NCI-H187 treated with DMSO at 0.1 percent for 48 hours (cell line): ENCODE measurements at regions not wholly inside any gene's neighbourhood (a gene's known extent, or its start where the extent isn't known, plus 50 kb on each side); places are given as distances from the start of the nearest gene placed in this dataset.
"Not testable (repeated sequence)": the region's sequence is repeated elsewhere in the genome, so short reads cannot be mapped to it uniquely, and the experiment has no call there.

ENCODE experiments used
- DNase-seq: peaks from one replicate; lab custom pipeline; 2025; lab: John Stamatoyannopoulos, UW

DNA sequence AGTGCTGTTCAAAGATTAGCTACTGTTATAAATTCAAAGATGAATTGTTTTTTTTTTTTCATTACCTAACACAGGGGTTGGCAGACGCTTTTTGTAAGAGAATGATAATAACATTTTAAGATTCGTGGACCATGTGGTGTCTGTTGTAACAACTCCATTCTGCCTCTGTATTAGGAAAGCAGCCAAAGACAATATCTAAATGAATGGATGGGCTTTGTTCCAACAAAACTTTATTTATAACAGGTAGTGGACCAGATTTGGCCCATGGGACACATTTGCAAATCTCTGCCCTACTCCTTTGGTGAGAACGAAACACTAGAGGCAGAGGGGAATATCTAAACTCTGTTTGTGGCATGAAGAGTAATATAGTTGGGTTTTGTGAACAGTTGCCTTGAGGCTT, 83.6 kb upstream of the BLID start:
- DNase-seq, result no peak

- no peak for DNase-seq
Observed at GRCh38 chr11:122198291-122198983, 82.4 kb upstream of the BLID start.

DNA sequence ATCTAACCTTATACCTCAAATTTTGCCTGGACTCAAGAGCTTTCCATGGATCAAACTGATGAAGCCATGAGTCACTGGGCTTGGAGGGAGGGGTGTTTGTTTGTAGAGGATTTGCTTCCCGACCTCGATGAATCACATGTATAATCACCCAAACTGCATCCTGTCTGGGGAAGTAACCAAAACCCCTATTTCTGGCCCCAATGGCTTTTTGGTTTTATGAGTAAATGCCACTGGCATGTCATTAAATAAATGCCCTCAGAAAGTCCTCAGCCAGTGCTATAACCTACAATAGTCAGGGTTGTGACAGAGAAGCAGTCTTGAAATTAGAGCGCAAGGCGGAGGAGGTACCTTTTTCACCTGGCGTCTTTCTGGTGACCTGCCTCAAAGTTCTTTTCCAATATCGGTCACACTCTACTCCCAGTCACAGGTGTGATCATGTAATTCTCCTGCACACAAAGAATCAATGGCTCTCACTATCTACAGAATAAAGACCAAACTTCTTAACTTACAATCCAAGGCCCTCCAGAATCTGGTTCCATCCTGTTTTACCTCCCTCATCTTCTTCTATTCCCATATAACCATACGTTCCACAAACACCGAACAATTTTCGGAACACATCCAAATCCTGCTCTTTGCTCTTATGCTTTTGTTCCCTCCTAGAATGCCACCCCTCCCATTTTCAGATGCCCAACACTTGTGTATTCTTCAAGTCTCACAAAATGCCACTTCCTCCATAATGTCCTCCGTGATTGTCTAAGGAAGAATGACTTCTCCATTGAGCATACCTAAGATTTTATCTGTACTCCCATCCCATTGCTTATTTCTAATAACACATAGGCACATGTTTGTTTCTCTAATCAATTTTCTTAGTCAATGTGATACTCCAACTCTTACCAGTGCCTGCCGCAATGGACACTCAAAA, 81.3 kb upstream of the BLID start:
- DNase-seq, result no peak

- DNase-seq, result no peak
Observed at GRCh38 chr11:122195790-122196189, 79.8 kb upstream of the BLID start.

- DNase-seq, result not testable (repeated sequence)
Observed at GRCh38 chr11:122193881-122194480, 78.0 kb upstream of the BLID start.

DNA sequence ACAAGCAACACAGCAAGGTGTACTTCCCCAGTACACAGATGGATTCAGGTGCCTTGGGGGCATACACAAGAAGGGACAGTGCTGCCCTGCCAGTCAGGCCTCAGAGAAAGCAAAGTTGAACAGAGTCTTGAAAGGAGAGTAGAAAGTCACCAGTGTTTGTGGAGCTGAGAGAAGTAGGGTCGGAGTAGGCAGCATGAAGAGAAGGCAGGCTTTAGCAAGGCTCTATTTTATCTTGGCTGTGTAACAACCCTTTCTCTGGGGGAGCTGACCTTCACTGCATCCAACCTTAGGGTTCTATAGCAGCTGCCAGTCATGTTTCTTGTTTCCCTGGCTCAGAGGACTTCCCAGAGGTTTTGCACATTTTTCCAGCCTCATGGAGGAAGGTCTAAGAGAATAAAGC, 77.4 kb upstream of the BLID start:
- DNase-seq, result no peak

- no peak for DNase-seq
Observed at GRCh38 chr11:122192634-122193255, 76.7 kb upstream of the BLID start.

DNA sequence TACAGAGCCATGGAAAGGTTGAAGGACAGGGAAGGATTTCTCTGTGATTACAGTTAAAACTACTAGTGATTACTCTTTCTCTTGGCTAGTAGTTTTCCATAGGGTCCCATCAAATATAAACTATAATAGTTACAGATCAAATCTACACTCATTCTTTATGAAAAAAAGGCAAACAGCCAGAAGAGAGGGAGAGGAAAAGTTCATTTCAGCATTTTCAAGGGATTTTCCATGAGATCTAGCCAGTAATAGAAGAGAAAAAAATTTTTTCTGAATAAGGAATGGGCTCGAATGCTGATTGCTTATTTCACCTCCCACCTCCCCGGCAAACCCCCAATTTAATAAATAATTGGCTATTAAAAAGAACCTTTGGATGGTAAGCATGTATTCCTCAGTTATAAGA, 74.8 kb upstream of the BLID start:
- no peak for DNase-seq

DNA sequence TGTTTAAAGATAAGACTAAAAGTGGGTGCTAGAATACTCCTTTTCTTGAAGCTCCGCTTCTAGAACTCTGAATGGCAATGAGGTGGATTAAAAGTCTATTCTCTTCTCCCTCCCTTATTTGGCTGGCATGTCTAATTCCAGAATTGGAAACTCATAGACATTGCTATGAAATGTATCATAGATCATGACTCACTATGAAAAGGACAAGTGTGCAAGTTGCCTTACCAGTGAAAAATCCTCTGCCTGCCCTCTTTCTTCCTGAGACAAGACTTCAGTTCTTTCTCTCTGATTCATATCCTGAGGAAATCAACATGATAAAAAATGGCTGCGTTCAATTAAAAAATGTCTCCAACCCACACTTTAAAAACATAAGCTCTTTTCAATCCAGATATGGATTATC, 73.2 kb upstream of the BLID start:
- DNase-seq, result no peak

DNA sequence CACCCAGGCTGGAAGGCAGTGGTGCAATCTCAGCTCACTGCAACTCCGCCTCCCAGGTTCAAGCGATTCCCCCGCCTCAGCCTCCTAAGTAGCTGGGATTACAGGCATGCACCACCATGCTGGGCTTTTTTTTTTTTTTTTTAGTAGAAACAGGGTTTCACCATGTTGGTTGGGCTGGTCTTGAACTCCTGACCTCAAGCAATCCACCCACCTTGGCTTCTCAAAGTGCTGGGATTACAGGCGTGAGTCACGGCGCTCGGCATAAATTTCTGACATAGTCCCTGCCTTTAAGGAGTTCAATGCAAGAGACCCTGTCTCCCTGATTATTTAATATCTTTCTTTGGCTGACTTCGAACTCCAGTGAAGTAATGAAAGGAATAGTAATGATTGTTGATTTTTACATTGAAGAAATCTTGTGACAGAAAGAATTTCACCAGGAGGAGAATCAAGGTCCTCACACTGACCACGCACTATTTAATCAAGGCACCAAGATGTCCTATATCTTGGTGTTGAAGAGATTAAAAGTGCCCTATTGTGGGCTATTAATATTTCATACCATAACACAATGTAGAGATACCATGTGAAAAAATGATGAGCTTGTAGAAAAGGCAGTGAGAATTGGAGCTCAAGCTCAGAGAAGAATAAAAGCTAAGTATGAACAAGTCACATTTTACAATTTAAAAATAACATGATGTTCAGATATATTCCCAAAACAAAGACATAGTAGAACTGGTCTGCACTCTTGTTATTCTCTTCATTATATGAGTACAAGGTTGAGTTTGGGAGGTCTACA, 71.6 kb upstream of the BLID start:
- no peak for DNase-seq

DNA sequence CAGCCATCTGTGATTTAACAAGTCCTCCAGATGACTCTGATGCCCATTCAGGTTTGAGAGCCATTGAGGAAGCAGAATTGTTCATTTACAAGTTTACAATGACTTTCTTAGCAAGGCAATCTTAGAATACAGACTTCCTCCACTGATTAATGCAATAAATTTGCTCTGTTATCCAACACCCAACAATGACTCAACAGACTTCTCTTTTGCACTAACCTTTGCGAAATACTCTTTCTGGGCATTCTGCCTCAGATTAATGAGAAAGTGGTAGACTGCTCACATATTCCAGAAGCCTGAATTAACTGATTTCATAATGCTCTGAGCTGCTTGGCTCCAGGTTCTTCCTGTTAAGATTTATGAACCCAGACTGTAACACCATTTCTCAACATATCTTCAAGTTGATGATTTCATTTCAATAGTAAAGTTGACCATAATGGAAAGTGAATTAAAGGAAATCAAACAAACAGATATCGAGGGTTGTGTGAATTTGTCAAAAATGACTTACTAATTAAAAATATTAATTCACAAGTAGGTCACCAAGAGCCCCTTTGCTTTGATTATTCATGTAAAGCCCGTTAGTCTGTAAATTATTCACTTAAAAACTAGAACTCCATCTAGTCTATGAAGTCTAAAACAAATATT, 70.5 kb upstream of the BLID start:
- DNase-seq, result no peak

GRCh38 chr11:122183933-122184332, 67.9 kb upstream of the BLID start:
- no peak for DNase-seq

DNA sequence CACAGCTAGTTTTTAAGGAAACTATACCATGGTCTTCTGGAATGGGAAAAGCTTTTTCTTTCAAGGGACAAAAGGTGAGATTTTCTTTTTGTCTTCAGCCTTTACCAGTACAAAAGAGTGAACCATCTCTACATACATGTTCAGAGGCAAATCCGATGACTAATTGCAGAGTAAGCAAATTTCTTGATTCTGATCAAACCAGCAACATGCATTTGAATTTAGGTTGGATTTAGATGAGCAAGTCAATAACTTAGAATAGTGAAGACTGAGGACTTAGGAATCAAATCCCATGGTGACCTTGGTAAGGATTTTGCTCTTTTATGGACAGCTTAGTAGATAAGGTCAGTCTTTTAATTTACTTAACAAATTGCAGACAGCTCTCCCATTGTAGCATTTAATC, 65.9 kb upstream of the BLID start:
- no peak for DNase-seq

DNA sequence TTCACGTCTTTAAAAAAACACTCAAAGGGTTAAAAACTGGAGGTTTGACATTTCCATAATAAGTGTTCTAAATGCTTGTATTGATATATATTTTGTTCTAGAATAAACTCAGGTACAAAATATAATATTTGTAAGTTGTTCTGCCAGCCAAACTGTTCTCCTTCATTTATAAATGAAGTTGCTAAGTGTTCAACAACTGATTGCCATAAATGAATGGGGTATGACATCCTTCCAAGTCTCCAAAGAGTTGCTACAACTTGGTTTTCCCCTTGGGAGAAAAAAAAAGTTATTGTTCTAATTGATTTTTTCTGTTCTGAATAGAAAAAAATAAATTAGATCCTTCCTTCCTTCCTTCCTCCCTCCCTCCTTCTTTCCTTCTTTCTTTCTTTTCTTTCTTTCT, 65.4 kb upstream of the BLID start:
- DNase-seq, result no peak

DNA sequence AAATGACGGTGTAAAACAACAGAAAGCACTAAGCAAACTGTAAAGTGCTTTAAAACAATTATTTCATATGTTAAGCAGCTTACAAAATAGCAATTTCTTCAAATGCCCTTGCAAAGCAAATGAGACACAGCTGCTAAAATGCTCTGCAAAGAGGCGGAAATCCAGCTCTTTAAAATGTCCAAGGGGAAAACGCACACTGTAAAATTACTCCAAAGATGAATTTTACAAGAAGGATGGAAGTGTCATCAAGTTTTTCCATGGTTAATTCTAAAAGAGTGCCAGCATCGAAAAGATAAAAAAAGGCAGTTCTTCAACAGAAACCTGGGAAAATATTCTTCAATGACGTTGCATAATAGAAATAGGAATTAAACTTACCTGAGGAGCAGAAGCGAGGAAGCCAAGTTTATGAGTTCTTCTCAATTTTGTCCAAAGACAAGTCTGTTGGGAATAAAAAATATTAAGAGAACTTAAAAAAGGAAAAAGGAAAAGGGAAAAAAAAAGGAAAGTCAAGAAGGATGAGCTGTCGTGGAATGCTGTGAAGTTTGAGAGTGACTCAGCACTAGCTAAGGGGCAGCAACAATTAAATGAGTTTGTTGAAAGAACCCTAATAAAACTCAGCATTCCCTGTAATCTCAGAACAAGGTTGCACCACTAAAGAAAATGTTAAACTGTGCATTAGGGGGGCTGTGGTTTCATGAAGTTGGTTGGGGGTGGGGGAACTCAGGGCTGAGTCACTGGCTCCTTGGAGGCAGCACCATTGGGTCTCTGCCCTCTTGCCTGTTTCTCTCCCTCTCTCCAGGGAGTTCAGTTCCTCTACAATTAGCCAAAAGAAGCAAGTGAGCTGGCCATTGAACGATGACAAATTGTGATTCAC, 64.2 kb upstream of the BLID start:
- DNase-seq, result no peak

GRCh38 chr11:122178795-122179194, 62.8 kb upstream of the BLID start:
- no peak for DNase-seq

- DNase-seq, result no peak
Observed at GRCh38 chr11:122177238-122177637, 61.2 kb upstream of the BLID start.

- DNase-seq, result no peak
Observed at GRCh38 chr11:122176651-122177050, 60.6 kb upstream of the BLID start.

GRCh38 chr11:122175306-122175705, 59.3 kb upstream of the BLID start:
- DNase-seq, result no peak

DNA sequence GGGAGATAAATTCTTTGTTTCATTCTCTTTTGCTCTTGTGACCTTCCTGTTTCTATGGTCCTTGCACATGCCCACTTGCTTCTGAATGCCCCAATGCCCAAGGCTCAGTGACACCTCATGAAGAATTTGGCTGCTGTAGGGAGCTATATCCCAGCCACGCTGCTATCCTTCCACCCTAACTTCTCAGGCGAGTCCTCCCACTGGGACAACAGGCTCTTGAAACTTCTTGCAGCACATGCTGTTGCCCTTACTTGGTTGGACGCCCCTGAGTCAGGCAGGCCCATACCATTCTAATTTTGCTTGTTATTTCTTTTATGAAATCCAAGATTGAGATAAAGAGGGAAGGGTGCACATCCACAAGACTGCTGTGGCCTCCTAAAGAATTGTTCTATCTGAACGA, 57.6 kb upstream of the BLID start:
- DNase-seq, result no peak
